ENCODE measurements at regions not wholly inside any gene's neighbourhood (a gene's known extent, or its start where the extent isn't known, plus 50 kb on each side); places are given as distances from the start of the nearest gene placed in this dataset.

DNA sequence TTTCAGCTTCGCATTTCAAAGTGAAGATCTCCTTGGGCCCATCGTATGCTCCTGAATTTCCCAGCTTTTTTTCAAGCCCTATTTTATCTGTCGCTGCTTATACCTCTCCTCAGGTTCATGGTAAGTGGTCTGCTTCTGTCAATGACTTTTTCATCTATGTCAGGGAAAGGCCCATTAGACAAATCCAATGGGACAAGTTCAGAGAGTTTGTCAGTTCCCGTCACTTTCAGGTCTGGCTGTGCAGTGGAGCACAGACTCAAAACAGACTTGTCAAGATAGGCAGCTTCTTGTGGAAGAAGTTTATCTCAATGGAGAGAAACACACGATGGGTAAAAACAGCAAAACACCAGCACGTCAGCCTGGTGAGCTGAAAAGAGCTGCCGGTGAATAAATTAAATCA, 100.9 kb upstream of the KLF7 start:
- Mint-ChIP-seq H3K36me3 (ENCODE audit: low read depth, unreplicated experiment) (no peaks in the 10 kb centered on the region), H3K4me1 (ENCODE audit: low read depth, unreplicated experiment) (no peaks in the 10 kb centered on the region), H3K27me3 (ENCODE audit: low read depth, unreplicated experiment) (no peaks in the 10 kb centered on the region), H3K27ac (ENCODE audit: unreplicated experiment) (no peak overlapping the region), H3K9me3 (ENCODE audit: unreplicated experiment) (peaks cover 3% of the 10 kb centered on the region), H3K4me3 (ENCODE audit: unreplicated experiment) (no peak overlapping the region)
- H3K36me3 ChIP-seq (ENCODE audit: insufficient read depth, low read length), result no peaks in the 10 kb centered on the region
- H4K20me1 ChIP-seq (ENCODE audit: insufficient read depth, low read length), result no peaks in the 10 kb centered on the region
- DNase-seq (ENCODE audit: low read depth) (no peak), FAIRE-seq (no peak)
- H3K27me3 ChIP-seq (ENCODE audit: insufficient read depth, low read length), result no peaks in the 10 kb centered on the region
- no peak overlapping the region for H3K4me3 ChIP-seq (ENCODE audit: insufficient read depth, low read depth, low read length)
- no peak overlapping the region for H2AFZ ChIP-seq (ENCODE audit: low read depth, low read length)
- H3K79me2 ChIP-seq (ENCODE audit: insufficient read depth, low read length), result no peaks in the 10 kb centered on the region
- no peak for TF ChIP-seq EZH2 (IDR thresholded peaks at IDR 0.05; ENCODE audit: insufficient read depth, low read length)
- TF ChIP-seq, protein P1, sequence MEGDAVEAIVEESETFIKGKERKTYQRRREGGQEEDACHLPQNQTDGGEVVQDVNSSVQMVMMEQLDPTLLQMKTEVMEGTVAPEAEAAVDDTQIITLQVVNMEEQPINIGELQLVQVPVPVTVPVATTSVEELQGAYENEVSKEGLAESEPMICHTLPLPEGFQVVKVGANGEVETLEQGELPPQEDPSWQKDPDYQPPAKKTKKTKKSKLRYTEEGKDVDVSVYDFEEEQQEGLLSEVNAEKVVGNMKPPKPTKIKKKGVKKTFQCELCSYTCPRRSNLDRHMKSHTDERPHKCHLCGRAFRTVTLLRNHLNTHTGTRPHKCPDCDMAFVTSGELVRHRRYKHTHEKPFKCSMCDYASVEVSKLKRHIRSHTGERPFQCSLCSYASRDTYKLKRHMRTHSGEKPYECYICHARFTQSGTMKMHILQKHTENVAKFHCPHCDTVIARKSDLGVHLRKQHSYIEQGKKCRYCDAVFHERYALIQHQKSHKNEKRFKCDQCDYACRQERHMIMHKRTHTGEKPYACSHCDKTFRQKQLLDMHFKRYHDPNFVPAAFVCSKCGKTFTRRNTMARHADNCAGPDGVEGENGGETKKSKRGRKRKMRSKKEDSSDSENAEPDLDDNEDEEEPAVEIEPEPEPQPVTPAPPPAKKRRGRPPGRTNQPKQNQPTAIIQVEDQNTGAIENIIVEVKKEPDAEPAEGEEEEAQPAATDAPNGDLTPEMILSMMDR (IDR thresholded peaks at IDR 0.05; ENCODE audit: insufficient read depth, low read depth, low read length), result no peak
- no peak overlapping the region for H3K9ac ChIP-seq (ENCODE audit: low read length)
- H3K4me2 ChIP-seq (ENCODE audit: low read length), result no peak overlapping the region
- no peak overlapping the region for H3K27ac ChIP-seq (ENCODE audit: low read depth, low read length)
- no peaks in the 10 kb centered on the region for H3K4me1 ChIP-seq (ENCODE audit: insufficient read depth, low read length)
- no peaks in the 10 kb centered on the region for H3K9me3 ChIP-seq (ENCODE audit: insufficient read depth, low read depth, low read length)

DNA sequence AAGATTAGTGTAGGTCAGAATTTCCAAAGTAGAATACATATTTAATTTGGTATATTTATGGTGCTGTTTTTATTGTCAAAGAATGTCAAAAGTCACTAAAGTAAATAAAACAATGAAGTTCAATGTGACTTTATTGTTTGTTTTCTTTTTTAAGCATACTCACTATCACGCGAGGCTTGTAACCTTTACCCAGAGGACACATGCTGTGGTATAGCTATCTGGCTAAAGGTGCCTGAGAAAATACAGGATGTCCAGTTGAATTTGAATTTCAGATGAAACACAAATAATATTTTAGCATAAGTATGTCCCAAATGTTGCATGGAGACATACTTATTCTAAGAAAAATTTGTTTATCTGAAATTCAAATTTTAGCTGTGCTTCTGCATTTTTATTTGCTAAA, 103.3 kb upstream of the KLF7 start:
- H3K4me3 ChIP-seq (ENCODE audit: insufficient read depth, low read depth, low read length), result no peak overlapping the region
- no peaks in the 10 kb centered on the region for H3K4me1 Mint-ChIP-seq (ENCODE audit: low read depth, unreplicated experiment)
- H3K9me3 ChIP-seq (ENCODE audit: insufficient read depth, low read depth, low read length), result no peaks in the 10 kb centered on the region
- H3K27ac ChIP-seq (ENCODE audit: low read depth, low read length), result no peak overlapping the region
- H3K79me2 ChIP-seq (ENCODE audit: insufficient read depth, low read length), result no peaks in the 10 kb centered on the region
- H3K4me1 ChIP-seq (ENCODE audit: insufficient read depth, low read length), result no peaks in the 10 kb centered on the region
- FAIRE-seq, result no peak
- no peak for TF ChIP-seq EZH2 (IDR thresholded peaks at IDR 0.05; ENCODE audit: insufficient read depth, low read length)
- TF ChIP-seq, protein P1 (IDR thresholded peaks at IDR 0.05; ENCODE audit: insufficient read depth, low read depth, low read length), result no peak
- H3K27me3 ChIP-seq (ENCODE audit: insufficient read depth, low read length), result no peaks in the 10 kb centered on the region
- H3K4me2 ChIP-seq (ENCODE audit: low read length), result no peak overlapping the region
- H4K20me1 ChIP-seq (ENCODE audit: insufficient read depth, low read length), result no peaks in the 10 kb centered on the region
- no peaks in the 10 kb centered on the region for H3K36me3 Mint-ChIP-seq (ENCODE audit: low read depth, unreplicated experiment)
- DNase-seq (ENCODE audit: low read depth), result no peak
- no peak overlapping the region for H3K9ac ChIP-seq (ENCODE audit: low read length)
- H2AFZ ChIP-seq (ENCODE audit: low read depth, low read length), result no peak overlapping the region
- H3K27me3 Mint-ChIP-seq (ENCODE audit: low read depth, unreplicated experiment), result no peaks in the 10 kb centered on the region
- peaks cover 5% of the 10 kb centered on the region for H3K9me3 Mint-ChIP-seq (ENCODE audit: unreplicated experiment)
- H3K27ac Mint-ChIP-seq (ENCODE audit: unreplicated experiment), result no peak overlapping the region
- H3K4me3 Mint-ChIP-seq (ENCODE audit: unreplicated experiment), result no peak overlapping the region
- no peaks in the 10 kb centered on the region for H3K36me3 ChIP-seq (ENCODE audit: insufficient read depth, low read length)

DNA sequence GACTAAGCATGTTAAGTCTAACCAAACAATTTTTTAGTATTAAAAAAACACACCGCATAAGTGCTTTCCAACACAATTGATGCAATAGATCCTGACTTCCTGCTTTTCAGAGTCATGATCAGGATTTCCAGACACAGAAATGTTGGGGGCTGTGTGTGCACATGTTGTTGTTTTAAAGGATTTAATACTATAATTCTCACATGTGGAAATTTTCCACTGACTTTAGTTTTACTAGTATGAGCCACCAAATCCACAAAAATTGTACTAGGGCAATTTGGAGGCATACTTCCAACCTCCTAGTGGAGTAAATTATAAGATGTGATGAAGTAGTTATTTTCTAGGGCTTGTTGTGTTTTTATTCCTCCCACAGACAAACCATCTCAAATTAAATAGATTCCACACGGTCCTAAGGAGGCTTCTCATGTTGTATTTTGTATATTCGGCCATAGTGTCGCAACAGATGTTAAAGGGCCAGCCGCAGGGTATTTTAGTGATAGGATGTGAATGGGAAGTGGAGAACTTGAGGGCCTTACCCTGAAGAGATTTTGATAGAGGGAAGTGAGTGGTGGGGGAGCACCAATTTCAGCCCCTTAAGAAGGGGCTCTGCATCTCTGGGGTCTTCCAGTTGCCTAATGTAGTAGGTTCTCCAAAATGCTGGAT, 108.9 kb upstream of the KLF7 start:
- Mint-ChIP-seq H3K36me3 (ENCODE audit: low read depth, unreplicated experiment) (no peaks in the 10 kb centered on the region), H3K27me3 (ENCODE audit: low read depth, unreplicated experiment) (peaks cover 2% of the 10 kb centered on the region), H3K9me3 (ENCODE audit: unreplicated experiment) (peaks cover 2% of the 10 kb centered on the region), H3K4me3 (ENCODE audit: unreplicated experiment) (no peak overlapping the region), H3K27ac (ENCODE audit: unreplicated experiment) (no peak overlapping the region), H3K4me1 (ENCODE audit: low read depth, unreplicated experiment) (no peaks in the 10 kb centered on the region)
- Histone ChIP-seq H3K9ac (ENCODE audit: low read length) (no peak overlapping the region), H3K79me2 (ENCODE audit: insufficient read depth, low read length) (no peaks in the 10 kb centered on the region), H4K20me1 (ENCODE audit: insufficient read depth, low read length) (no peaks in the 10 kb centered on the region), H3K27me3 (ENCODE audit: insufficient read depth, low read length) (no peaks in the 10 kb centered on the region), H3K4me1 (ENCODE audit: insufficient read depth, low read length) (no peaks in the 10 kb centered on the region), H3K9me3 (ENCODE audit: insufficient read depth, low read depth, low read length) (no peaks in the 10 kb centered on the region), H2AFZ (ENCODE audit: low read depth, low read length) (no peak overlapping the region), H3K27ac (ENCODE audit: low read depth, low read length) (no peak overlapping the region), H3K4me3 (ENCODE audit: insufficient read depth, low read depth, low read length) (no peak overlapping the region), H3K4me2 (ENCODE audit: low read length) (no peak overlapping the region), H3K36me3 (ENCODE audit: insufficient read depth, low read length) (no peaks in the 10 kb centered on the region)
- TF ChIP-seq, protein P1 (IDR thresholded peaks at IDR 0.05; ENCODE audit: insufficient read depth, low read depth, low read length), result no peak
- no peak for TF ChIP-seq EZH2 (IDR thresholded peaks at IDR 0.05; ENCODE audit: insufficient read depth, low read length)
- DNase-seq (ENCODE audit: low read depth), result no peak
- FAIRE-seq, result no peak
